GM19372 (cell line): ENCODE measurements at regions not wholly inside any gene's neighbourhood (a gene's known extent, or its start where the extent isn't known, plus 50 kb on each side); places are given as distances from the start of the nearest gene placed in this dataset.

ENCODE experiments used
- ATAC-seq: cut with Tn5 transposase; IDR thresholded peaks from one replicate; pipeline ENCODE4 v1.9.1; 2021; ENCODE audit warnings: mild to moderate bottlenecking, low read depth, moderate library complexity; ENCODE audit not compliant: unreplicated experiment

GRCh38 chr13:70357031-70357430 lies 248.8 kb upstream of the KLHL1 start:
- no peak for ATAC-seq

- ATAC-seq: no peak
Measured at GRCh38 chr13:70353096-70353495, 244.8 kb upstream of the KLHL1 start.

- no peak for ATAC-seq
Measured at GRCh38 chr13:70347947-70348620, 239.8 kb upstream of the KLHL1 start.

- ATAC-seq: no peak
Measured at GRCh38 chr13:70339738-70340137, 231.5 kb upstream of the KLHL1 start.

- ATAC-seq: no peak
Measured at GRCh38 chr13:70338609-70339008, 230.4 kb upstream of the KLHL1 start.

- ATAC-seq: no peak
Measured at GRCh38 chr13:70336866-70337265, 228.6 kb upstream of the KLHL1 start.

- ATAC-seq: no peak
Measured at GRCh38 chr13:70333752-70334151, 225.5 kb upstream of the KLHL1 start.

GRCh38 chr13:70330697-70331361 lies 222.6 kb upstream of the KLHL1 start:
- ATAC-seq: no peak

- ATAC-seq: no peak
Measured at GRCh38 chr13:70324519-70324918, 216.3 kb upstream of the KLHL1 start.

GRCh38 chr13:70311191-70311590 lies 202.9 kb upstream of the KLHL1 start:
- no peak for ATAC-seq

- ATAC-seq: no peak
Measured at GRCh38 chr13:70310396-70311119, 202.3 kb upstream of the KLHL1 start.

GRCh38 chr13:70297189-70297616 lies 189.0 kb upstream of the KLHL1 start:
- no peak for ATAC-seq

GRCh38 chr13:70284371-70284770 lies 176.1 kb upstream of the KLHL1 start:
- no peak for ATAC-seq

GRCh38 chr13:70275841-70276240 lies 167.6 kb upstream of the KLHL1 start:
- ATAC-seq: no peak

GRCh38 chr13:70255406-70255991 lies 147.2 kb upstream of the KLHL1 start:
- no peak for ATAC-seq

GRCh38 chr13:70253834-70254233 lies 145.6 kb upstream of the KLHL1 start:
- no peak for ATAC-seq

GRCh38 chr13:70253411-70253810 lies 145.2 kb upstream of the KLHL1 start:
- ATAC-seq: no peak

- ATAC-seq: no peak
Measured at GRCh38 chr13:70249332-70250064, 141.2 kb upstream of the KLHL1 start.

- ATAC-seq: no peak
Measured at GRCh38 chr13:70237131-70237530, 128.9 kb upstream of the KLHL1 start.

GRCh38 chr13:70235565-70235964 lies 127.3 kb upstream of the KLHL1 start:
- no peak for ATAC-seq

GRCh38 chr13:70223911-70224310 lies 115.7 kb upstream of the KLHL1 start:
- ATAC-seq: no peak
